Transverse colon (tissue), 3 donors: ENCODE measurements at regions not wholly inside any gene's neighbourhood (a gene's known extent, or its start where the extent isn't known, plus 50 kb on each side); places are given as distances from the start of the nearest gene placed in this dataset.

Source experiments
- CTCF ChIP-seq, 5 experiments: fragments of 200-600 bp in 3 of 5; fragments of 450-650 bp in 2 of 5; sonication (generic) in 3 of 5; IDR thresholded peaks; 1 replicate in 2 of 5; 2 replicates in 3 of 5; pipeline ENCODE4 v1.5.1; 2016 to 2017; ENCODE audit warnings: antibody characterized with exemption in 5 of 5, inconsistent platforms in 3 of 5, mild to moderate bottlenecking in 2 of 5, moderate library complexity in 1 of 5
- EP300 ChIP-seq: sonication (generic); formaldehyde crosslinking; IDR thresholded peaks from one replicate; pipeline ENCODE4 v1.6.1; 2017; ENCODE audit warnings: antibody characterized with exemption, low read depth
- POLR2A ChIP-seq: fragments of 450-650 bp; IDR thresholded peaks from one replicate; pipeline ENCODE4 v1.6.1; 2016; ENCODE audit warnings: antibody characterized with exemption, mild to moderate bottlenecking, moderate library complexity

GRCh38 chr11:82233201-82233600, 500.5 kb downstream of the FAM181B start:
- TF ChIP-seq CTCF (IDR thresholded peaks at IDR 0.05) (no peak), POLR2A (no peak), EP300 (no peak)
